OCI-LY7 (cell line): ENCODE measurements at regions not wholly inside any gene's neighbourhood (a gene's known extent, or its start where the extent isn't known, plus 50 kb on each side); places are given as distances from the start of the nearest gene placed in this dataset.

ENCODE experiments used
- BruUV-seq: library from RNA; stranded (reverse); fragments of 400-500 nt; replicated peaks from 2 replicates; lab custom pipeline; 2021; lab: Mats Ljungman, UMichigan
- CTCF ChIA-PET: fragments of 300-600 bp; sonication (Branson Sonifier 250); formaldehyde crosslinking; loops from one replicate; lab custom pipeline; 2022; ENCODE audit warnings: antibody characterized with exemption; ENCODE audit not compliant: unreplicated experiment; lab: Charles Lee
- POLR2A ChIA-PET: fragments of 300-600 bp; sonication (Branson Sonifier 250); formaldehyde crosslinking; loops from one replicate; lab custom pipeline; 2022; ENCODE audit warnings: antibody characterized with exemption; lab: Charles Lee
- DNase-seq: peaks from one replicate; pipeline ENCODE4 v3.0.0-alpha.2; 2015; ENCODE audit warnings: low spot score
- H2AFZ ChIP-seq: fragments of 200-600 bp; sonication (generic), shearing (Covaris generic); 2 replicates; pipeline ENCODE4 v1.6.1; 2014; ENCODE audit warnings: mild to moderate bottlenecking, antibody characterized with exemption, low read length, moderate library complexity
- H3K27ac ChIP-seq: fragments of 200-600 bp; sonication (generic); 2 replicates; pipeline ENCODE4 v1.5.1; 2014; ENCODE audit warnings: mixed run types, low read depth, mild to moderate bottlenecking, moderate library complexity, low read length, inconsistent platforms; ENCODE audit not compliant: poor library complexity, severe bottlenecking
- H3K36me3 ChIP-seq: fragments of 200-600 bp; sonication (generic); 2 replicates; pipeline ENCODE4 v1.6.1; 2014; ENCODE audit warnings: mild to moderate bottlenecking, antibody characterized with exemption, low read length, moderate library complexity, mixed read lengths; ENCODE audit not compliant: insufficient read depth
- H3K4me1 ChIP-seq: fragments of 200-600 bp; sonication (generic); 2 replicates; pipeline ENCODE4 v1.5.1; 2014; ENCODE audit warnings: mild to moderate bottlenecking, low read length; ENCODE audit not compliant: insufficient read depth, poor library complexity, severe bottlenecking
- H3K4me2 ChIP-seq: fragments of 200-600 bp; sonication (generic); 2 replicates; pipeline ENCODE4 v1.6.1; 2014; ENCODE audit warnings: mild to moderate bottlenecking, low read length
- H3K4me3 ChIP-seq: fragments of 200-600 bp; sonication (generic); 2 replicates; pipeline ENCODE4 v1.5.1; 2014; ENCODE audit warnings: mild to moderate bottlenecking, low read depth, low read length; ENCODE audit not compliant: poor library complexity, severe bottlenecking
- H3K79me2 ChIP-seq: fragments of 200-600 bp; sonication (generic); 2 replicates; pipeline ENCODE4 v1.6.1; 2016; ENCODE audit warnings: low read depth, mild to moderate bottlenecking, low read length, moderate library complexity, mixed read lengths; ENCODE audit not compliant: insufficient read depth
- H3K9me2 ChIP-seq: fragments of 200-600 bp; sonication (generic); 2 replicates; pipeline ENCODE4 v1.6.1; 2016; ENCODE audit warnings: mild to moderate bottlenecking, low read length, mixed read lengths; ENCODE audit not compliant: insufficient read depth
- H3K9me3 ChIP-seq: fragments of 200-600 bp; sonication (generic); 2 replicates; pipeline ENCODE4 v1.6.1; 2014; ENCODE audit warnings: mild to moderate bottlenecking, mixed run types, low read length, mixed read lengths
- H4K20me1 ChIP-seq: fragments of 200-600 bp; sonication (generic); 2 replicates; pipeline ENCODE4 v1.6.1; 2014; ENCODE audit warnings: mild to moderate bottlenecking, antibody characterized with exemption, low read length, moderate library complexity, mixed read lengths; ENCODE audit not compliant: insufficient read depth
- EZH2phosphoT487 ChIP-seq: fragments of 200-600 bp; sonication (generic); IDR thresholded peaks from 2 replicates; pipeline ENCODE4 v1.6.1; 2018; ENCODE audit warnings: low read depth, borderline replicate concordance, mild to moderate bottlenecking, mixed run types, antibody characterized with exemption, low read length, moderate library complexity, mixed read lengths
- intact Hi-C: fragments of 100-400 bp; cut with micrococcal nuclease; formaldehyde crosslinking; loops from one replicate; pipeline ENCODE4 v1.10.0; 2022; ENCODE audit not compliant: unreplicated experiment
- TF ChIP-seq, protein P1 (sequence below): fragments of 200-600 bp; sonication (generic); conservative IDR thresholded peaks from 2 replicates; pipeline ENCODE4 v1.5.1; 2014; ENCODE audit warnings: mild to moderate bottlenecking, antibody characterized with exemption, low read length, moderate library complexity, mixed read lengths

DNA sequence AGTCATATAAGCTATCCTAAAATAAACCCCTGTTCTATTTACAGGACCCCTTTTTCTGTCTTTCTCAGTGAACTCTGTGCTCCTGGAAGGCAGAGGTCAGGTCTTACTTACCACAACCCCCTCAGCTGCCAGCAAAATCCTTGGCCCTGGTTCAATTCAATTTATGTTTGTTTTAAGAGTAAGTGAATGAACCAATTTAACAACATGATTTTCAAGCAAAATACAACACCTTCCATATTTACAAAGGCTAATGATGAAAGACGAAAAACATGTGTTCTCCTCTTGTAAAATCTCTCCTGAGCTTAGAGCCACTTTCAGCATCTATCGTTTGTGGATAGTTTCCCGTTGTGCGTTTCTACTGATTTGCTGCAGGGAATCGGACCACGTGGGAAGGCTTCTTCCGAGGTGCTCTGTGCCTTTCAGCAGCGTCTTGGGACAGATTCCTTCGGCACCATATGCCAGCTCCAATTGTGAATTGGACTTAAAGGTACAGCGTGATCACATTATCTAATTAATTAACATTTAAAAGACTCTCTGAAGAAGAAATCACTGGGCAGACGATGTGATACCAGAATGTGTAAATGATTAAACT lies 411.7 kb downstream of the IRS2 start:
- Histone ChIP-seq H3K4me3 (no peak overlapping the region), H2AFZ (no peak overlapping the region), H3K36me3 (no peaks in the 10 kb centered on the region), H3K9me3 (no peaks in the 10 kb centered on the region), H4K20me1 (no peaks in the 10 kb centered on the region), H3K79me2 (no peaks in the 10 kb centered on the region), H3K27ac (no peak overlapping the region), H3K4me2 (no peak overlapping the region), H3K4me1 (no peaks in the 10 kb centered on the region), H3K9me2 (no peaks in the 10 kb centered on the region)
- no peak for TF ChIP-seq EZH2phosphoT487
- TF ChIP-seq, protein P1, sequence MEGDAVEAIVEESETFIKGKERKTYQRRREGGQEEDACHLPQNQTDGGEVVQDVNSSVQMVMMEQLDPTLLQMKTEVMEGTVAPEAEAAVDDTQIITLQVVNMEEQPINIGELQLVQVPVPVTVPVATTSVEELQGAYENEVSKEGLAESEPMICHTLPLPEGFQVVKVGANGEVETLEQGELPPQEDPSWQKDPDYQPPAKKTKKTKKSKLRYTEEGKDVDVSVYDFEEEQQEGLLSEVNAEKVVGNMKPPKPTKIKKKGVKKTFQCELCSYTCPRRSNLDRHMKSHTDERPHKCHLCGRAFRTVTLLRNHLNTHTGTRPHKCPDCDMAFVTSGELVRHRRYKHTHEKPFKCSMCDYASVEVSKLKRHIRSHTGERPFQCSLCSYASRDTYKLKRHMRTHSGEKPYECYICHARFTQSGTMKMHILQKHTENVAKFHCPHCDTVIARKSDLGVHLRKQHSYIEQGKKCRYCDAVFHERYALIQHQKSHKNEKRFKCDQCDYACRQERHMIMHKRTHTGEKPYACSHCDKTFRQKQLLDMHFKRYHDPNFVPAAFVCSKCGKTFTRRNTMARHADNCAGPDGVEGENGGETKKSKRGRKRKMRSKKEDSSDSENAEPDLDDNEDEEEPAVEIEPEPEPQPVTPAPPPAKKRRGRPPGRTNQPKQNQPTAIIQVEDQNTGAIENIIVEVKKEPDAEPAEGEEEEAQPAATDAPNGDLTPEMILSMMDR: no peak
- intact Hi-C loops: no loop called here
- POLR2A ChIA-PET: interaction anchor here (0.6 kb wide), 1 partner anchor 288 kb away, joined by 3 read pairs; no protein-coding TSS in a partner anchor
- CTCF ChIA-PET: no interaction called here
- BruUV-seq: no TSS peak
- DNase-seq: no peak

DNA sequence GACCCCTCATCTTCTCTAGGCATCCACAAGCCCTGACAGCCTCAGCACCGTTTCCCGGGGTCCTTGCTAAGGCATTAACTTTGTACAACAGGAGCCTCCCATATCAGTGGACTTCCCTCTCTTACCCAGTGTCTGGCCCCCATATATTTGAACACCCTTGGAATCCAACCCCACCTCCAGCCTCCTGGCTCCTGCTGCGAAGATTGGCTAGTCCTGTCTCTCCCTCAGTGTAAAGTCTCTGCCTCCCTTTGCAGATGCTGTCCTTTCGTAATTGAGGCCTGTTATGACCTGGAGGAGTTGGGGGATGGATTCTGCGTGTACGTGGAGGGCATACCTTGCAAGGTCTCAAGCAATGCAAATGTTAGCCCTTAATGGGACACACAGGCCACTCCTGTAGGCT lies 413.7 kb downstream of the IRS2 start:
- Histone ChIP-seq H3K4me2 (no peak overlapping the region), H4K20me1 (no peaks in the 10 kb centered on the region), H3K27ac (no peak overlapping the region), H3K4me3 (no peak overlapping the region), H3K36me3 (no peaks in the 10 kb centered on the region), H2AFZ (no peak overlapping the region), H3K9me3 (no peaks in the 10 kb centered on the region), H3K9me2 (no peaks in the 10 kb centered on the region), H3K4me1 (no peaks in the 10 kb centered on the region), H3K79me2 (no peaks in the 10 kb centered on the region)
- no peak for TF ChIP-seq EZH2phosphoT487
- TF ChIP-seq, protein P1: no peak
- intact Hi-C loops: no loop called here
- ChIA-PET POLR2A (no interaction called here), CTCF (no interaction called here)
- no TSS peak for BruUV-seq
- DNase-seq: no peak

DNA sequence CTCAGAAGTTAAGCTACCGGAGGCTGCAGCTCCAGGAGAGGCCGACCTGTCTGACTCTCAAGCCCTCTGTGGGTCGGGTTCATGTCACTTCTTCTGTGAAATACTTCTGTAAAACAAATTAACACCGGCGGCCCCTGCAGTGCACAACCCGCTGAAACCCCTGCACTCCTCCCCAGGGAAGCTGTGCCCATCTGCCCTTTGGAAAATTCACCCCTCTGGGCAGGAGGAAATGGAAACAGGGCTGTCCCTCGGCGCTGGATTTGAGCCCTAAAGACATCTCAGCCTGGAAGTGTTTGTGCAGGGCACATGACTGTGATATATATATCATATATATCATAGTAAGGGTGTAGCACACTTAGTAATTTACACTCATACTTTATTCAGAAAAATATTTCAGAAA lies 415.3 kb downstream of the IRS2 start:
- no peak for DNase-seq
- no peak overlapping the region for H3K27ac ChIP-seq
- no peak for TF ChIP-seq EZH2phosphoT487
- no peaks in the 10 kb centered on the region for H3K79me2 ChIP-seq
- POLR2A ChIA-PET: interaction anchor here (0.5 kb wide), 1 partner anchor 712 kb away, joined by 3 read pairs; no protein-coding TSS in a partner anchor
- H3K36me3 ChIP-seq: no peaks in the 10 kb centered on the region
- H3K4me1 ChIP-seq: no peaks in the 10 kb centered on the region
- no peaks in the 10 kb centered on the region for H3K9me3 ChIP-seq
- H3K9me2 ChIP-seq: no peaks in the 10 kb centered on the region
- no peaks in the 10 kb centered on the region for H4K20me1 ChIP-seq
- intact Hi-C loops: no loop called here
- H3K4me2 ChIP-seq: no peak overlapping the region
- no peak overlapping the region for H3K4me3 ChIP-seq
- H2AFZ ChIP-seq: no peak overlapping the region
- CTCF ChIA-PET: no interaction called here
- BruUV-seq: no TSS peak
